Ovary (tissue), 7 donors: ENCODE measurements at regions not wholly inside any gene's neighbourhood (a gene's known extent, or its start where the extent isn't known, plus 50 kb on each side); places are given as distances from the start of the nearest gene placed in this dataset.
"Not testable (repeated sequence)": the region's sequence is repeated elsewhere in the genome, so short reads cannot be mapped to it uniquely, and the experiment has no call there.

Experiments used
- DNase-seq, 5 donors: peaks; one replicate each; pipeline ENCODE4 v3.0.0-alpha.2; 2019 to 2020
- H3K27ac ChIP-seq, 2 donors: fragments of 200-600 bp; one replicate each; pipeline versions ENCODE4 v1.5.1 to v1.8.0; 2019 to 2022
- H3K27me3 ChIP-seq: fragments of 200-600 bp; one replicate; pipeline ENCODE4 v1.8.0; 2022
- H3K36me3 ChIP-seq: fragments of 200-600 bp; sonication (generic); one replicate; pipeline ENCODE4 v1.5.1; 2019
- H3K4me1 ChIP-seq: one replicate; pipeline ENCODE4 v1.8.1; 2013; ENCODE audit warnings: mild to moderate bottlenecking, moderate library complexity; ENCODE audit not compliant: insufficient read depth
- H3K4me3 ChIP-seq: fragments of 200-600 bp; sonication (generic); one replicate; pipeline ENCODE4 v1.5.1; 2017
- H3K9me3 ChIP-seq, 2 donors: fragments of 200-600 bp in 1 of 2; sonication (generic) in 1 of 2; one replicate each; pipeline versions ENCODE4 v1.5.1 to v1.8.1; 2013 to 2019; ENCODE audit warnings: mild to moderate bottlenecking in 1 of 2, moderate library complexity in 1 of 2
- CTCF ChIP-seq, 3 donors: fragments of 450-650 bp in 2 of 3; fragments of 200-600 bp in 1 of 3; IDR thresholded peaks; one replicate each; pipeline versions ENCODE4 v1.5.1 to v1.8.0; 2016 to 2022; ENCODE audit warnings: antibody characterized with exemption in 3 of 3, mild to moderate bottlenecking in 1 of 3
- EP300 ChIP-seq: sonication (generic); formaldehyde crosslinking; IDR thresholded peaks from one replicate; pipeline ENCODE4 v1.6.1; 2017; ENCODE audit warnings: antibody characterized with exemption
- POLR2A ChIP-seq: fragments of 450-650 bp; IDR thresholded peaks from one replicate; pipeline ENCODE4 v1.6.1; 2017; ENCODE audit warnings: antibody characterized with exemption, mild to moderate bottlenecking, moderate library complexity
- WGBS, 3 donors: extraction: QIAGEN DNeasy Blood & Tissue Kit in 1 of 3; methylation state at CpG; one replicate each; pipeline versions ENCODE4 v1.1.5 to v1.1.7; 2013 to 2017; 5-methylcytosine and 5-hydroxymethylcytosine counted together
- intact Hi-C, 4 donors: fragments of 100-400 bp; cut with DNase I; formaldehyde crosslinking; loops; one replicate each; pipeline versions ENCODE4 v1.11.0 to v1.15.1; 2022 to 2023
- donor health status: DM: no; HTN: no; CAD: no; lungs with moderate emphysema.
- donor health status: DM: no; HTN: no; CAD: no.
- donor health status: Bipolar disorder and iron deficiency.
- donor health status: DM: no; HTN: no; CAD: no.
- donor health status: DM: yes; HTN: yes; CAD: no.

- intact Hi-C loops = no loop called here
- H3K27ac ChIP-seq = no peak overlapping the region
- H3K4me3 ChIP-seq = no peak overlapping the region
- TF ChIP-seq POLR2A = no peak
- TF ChIP-seq CTCF (IDR thresholded peaks at IDR 0.05) = no peak
- no peak for TF ChIP-seq EP300
- WGBS, 3 donors = 60 to 71% (median 61%) methylated on average over 2 of the region's 2 CpGs
- no peaks in the 10 kb centered on the region for H3K27me3 ChIP-seq
- H3K9me3 ChIP-seq = no peaks in the 10 kb centered on the region
- no peak for DNase-seq
- H3K36me3 ChIP-seq = no peaks in the 10 kb centered on the region
- no peaks in the 10 kb centered on the region for H3K4me1 ChIP-seq
These were observed 343.5 kb upstream of the SPRY2 start for GRCh38 chr13:80684217-80684991.

- H3K4me3 ChIP-seq = no peak overlapping the region
- no peak for DNase-seq
- TF ChIP-seq EP300 (no peak), CTCF (IDR thresholded peaks at IDR 0.05) (no peak), POLR2A (no peak)
- H3K4me1 ChIP-seq = no peaks in the 10 kb centered on the region
- H3K27me3 ChIP-seq = no peaks in the 10 kb centered on the region
- intact Hi-C loops = no loop called here
- H3K9me3 ChIP-seq = no peaks in the 10 kb centered on the region
- WGBS, 3 donors = 88 to 93% (median 92%) methylated on average over 1 of the region's 1 CpG
- no peak overlapping the region for H3K27ac ChIP-seq
- no peaks in the 10 kb centered on the region for H3K36me3 ChIP-seq
These were observed 339.9 kb upstream of the SPRY2 start for GRCh38 chr13:80680786-80681366.

- DNase-seq = no peak
These were observed 338.5 kb upstream of the SPRY2 start for GRCh38 chr13:80679423-80679822.

GRCh38 chr13:80677227-80677626 is 336.3 kb upstream of the SPRY2 start:
- WGBS, 3 donors = 80 to 94% (median 94%) methylated on average over 2 of the region's 2 CpGs
- Histone ChIP-seq H3K36me3 (no peaks in the 10 kb centered on the region), H3K4me1 (no peaks in the 10 kb centered on the region), H3K4me3 (no peak overlapping the region), H3K9me3 (no peaks in the 10 kb centered on the region), H3K27ac (no peak overlapping the region), H3K27me3 (no peaks in the 10 kb centered on the region)
- intact Hi-C loops = no loop called here
- DNase-seq = no peak
- TF ChIP-seq POLR2A (no peak), CTCF (IDR thresholded peaks at IDR 0.05) (no peak), EP300 (no peak)

More at GRCh38 chr13:80679423-80679822, 338.5 kb upstream of the SPRY2 start:
- no peaks in the 10 kb centered on the region for H3K27me3 ChIP-seq
- H3K9me3 ChIP-seq = no peaks in the 10 kb centered on the region
- H3K4me3 ChIP-seq = no peak overlapping the region
- H3K36me3 ChIP-seq = no peaks in the 10 kb centered on the region
- 76 to 86% (median 85%) methylated on average over 1 of the region's 1 CpG for WGBS, 3 donors
- TF ChIP-seq CTCF (IDR thresholded peaks at IDR 0.05) (no peak), POLR2A (no peak), EP300 (no peak)
- intact Hi-C loops = no loop called here
- H3K27ac ChIP-seq = no peak overlapping the region
- no peaks in the 10 kb centered on the region for H3K4me1 ChIP-seq

- DNase-seq, intact Hi-C loops, H3K9me3 ChIP-seq, H3K4me1 ChIP-seq, H3K27ac ChIP-seq, H3K36me3 ChIP-seq, H3K4me3 ChIP-seq, H3K27me3 ChIP-seq: not testable (repeated sequence)
- 77 to 97% (median 94%) methylated on average over 1 to 2 of the region's 2 CpGs for WGBS, 3 donors
These were observed 334.5 kb upstream of the SPRY2 start for GRCh38 chr13:80675442-80675841.
